ENCODE measurements at regions not wholly inside any gene's neighbourhood (a gene's known extent, or its start where the extent isn't known, plus 50 kb on each side); places are given as distances from the start of the nearest gene placed in this dataset.
"Not testable (repeated sequence)": the region's sequence is repeated elsewhere in the genome, so short reads cannot be mapped to it uniquely, and the experiment has no call there.

- ATAC-seq, result no peak
Measured at GRCh38 chr20:52004715-52005114, 186.9 kb downstream of the ZFP64 start.

DNA sequence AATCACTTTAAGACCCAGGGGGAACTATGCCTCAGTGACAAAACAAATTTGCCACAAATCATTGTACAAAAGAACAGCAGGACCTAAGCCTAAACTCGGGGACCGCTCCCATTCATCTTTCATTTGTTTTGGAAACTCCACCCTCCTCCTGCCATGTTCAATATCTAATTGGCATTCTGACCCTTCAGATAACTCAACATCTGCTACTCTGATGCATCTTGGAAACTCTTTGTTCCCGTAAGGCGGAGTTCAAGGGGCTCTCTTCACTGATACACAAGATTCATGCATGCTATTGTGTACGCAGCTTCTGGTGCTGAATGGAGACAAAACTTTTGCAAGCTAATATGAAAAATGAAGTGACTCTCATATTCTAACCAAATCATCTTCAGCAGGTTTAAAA lies 187.6 kb downstream of the ZFP64 start:
- no peak for ATAC-seq

DNA sequence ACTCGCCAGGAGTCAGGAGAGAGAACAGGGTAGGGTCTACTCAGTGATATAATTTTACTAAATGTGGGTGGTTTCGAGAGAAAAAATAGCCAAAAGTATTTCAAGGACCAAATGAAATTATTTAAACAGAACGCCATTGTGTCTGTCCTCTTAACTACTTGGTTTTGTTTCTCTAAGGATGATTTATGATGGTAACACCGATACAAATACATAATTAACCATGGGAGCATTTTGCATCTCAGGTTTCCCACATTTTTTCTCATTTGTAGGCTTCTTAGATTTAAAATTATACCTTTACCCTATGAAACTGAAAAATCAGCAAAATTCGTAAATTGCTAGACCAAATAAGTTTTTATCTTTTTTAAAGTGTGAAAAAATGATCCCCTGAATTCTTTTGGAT lies 188.2 kb downstream of the ZFP64 start:
- no peak for ATAC-seq

- ATAC-seq, result no peak
Measured at GRCh38 chr20:52001999-52002666, 189.4 kb downstream of the ZFP64 start.

GRCh38 chr20:51997281-51997936 lies 194.2 kb downstream of the ZFP64 start:
- ATAC-seq, result not testable (repeated sequence)

GRCh38 chr20:51995551-51995951 lies 193.2 kb upstream of the SALL4 start:
- no peak for ATAC-seq

- no peak for ATAC-seq
Measured at GRCh38 chr20:51994751-51995417, 192.6 kb upstream of the SALL4 start.

GRCh38 chr20:51987812-51988211 lies 185.5 kb upstream of the SALL4 start:
- ATAC-seq, result no peak

DNA sequence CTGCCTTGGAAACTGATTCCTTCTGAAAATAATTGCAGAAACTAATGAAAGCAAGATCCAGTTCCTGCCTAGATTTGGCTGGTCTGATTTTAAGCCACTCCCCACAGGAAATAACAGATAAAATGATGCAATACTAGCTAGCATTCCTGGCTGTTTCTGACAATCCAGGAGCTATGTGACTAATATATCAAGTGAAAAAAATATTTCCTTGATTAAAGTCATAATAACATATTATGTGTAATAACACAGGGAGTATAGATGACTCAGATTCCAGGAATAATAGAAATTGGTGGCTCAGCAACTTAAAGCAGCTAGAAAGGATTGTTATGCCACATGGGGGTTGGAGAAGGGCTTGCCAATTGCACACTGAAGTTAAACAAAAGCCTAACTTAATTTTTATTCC lies 182.7 kb upstream of the SALL4 start:
- no peak for ATAC-seq

DNA sequence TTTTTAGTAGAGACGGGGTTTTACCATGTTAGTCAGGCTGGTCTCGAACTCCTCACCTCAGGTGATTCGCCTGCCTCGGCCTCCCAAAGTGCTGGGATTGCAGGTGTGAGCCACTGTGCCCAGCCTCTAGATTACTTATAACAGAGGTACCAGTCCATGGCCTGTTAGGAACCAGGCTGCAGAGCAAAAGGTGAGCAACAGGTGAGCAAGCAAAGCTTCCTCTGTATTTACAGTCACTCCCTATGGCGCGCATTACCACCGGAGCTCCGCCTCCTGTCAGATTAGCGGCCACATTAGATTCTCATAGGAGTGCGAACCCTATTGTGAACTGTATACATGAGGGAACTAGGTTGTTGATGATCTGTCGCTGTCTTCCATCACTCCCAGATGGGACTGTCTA lies 178.0 kb upstream of the SALL4 start:
- no peak for ATAC-seq

DNA sequence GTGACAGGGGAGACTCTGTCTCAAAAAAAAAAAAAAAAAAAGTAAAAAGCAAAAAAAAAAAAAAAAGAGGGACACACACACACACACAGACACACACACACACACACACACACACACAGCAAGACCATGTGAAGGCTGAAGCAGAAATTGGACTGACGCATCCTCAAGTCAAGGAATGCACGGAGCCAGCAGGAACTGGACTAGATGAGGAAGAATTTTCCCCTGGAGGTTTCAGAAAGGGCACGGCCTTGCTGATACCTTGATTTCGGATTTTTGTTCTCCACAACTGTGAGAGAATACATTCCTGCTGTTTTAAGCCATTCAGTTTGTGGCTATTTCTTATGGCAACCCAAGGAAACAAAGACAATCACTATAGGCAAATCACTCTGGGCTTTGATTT lies 176.9 kb upstream of the SALL4 start:
- ATAC-seq, result no peak

GRCh38 chr20:51978070-51978501 lies 175.8 kb upstream of the SALL4 start:
- ATAC-seq, result no peak

DNA sequence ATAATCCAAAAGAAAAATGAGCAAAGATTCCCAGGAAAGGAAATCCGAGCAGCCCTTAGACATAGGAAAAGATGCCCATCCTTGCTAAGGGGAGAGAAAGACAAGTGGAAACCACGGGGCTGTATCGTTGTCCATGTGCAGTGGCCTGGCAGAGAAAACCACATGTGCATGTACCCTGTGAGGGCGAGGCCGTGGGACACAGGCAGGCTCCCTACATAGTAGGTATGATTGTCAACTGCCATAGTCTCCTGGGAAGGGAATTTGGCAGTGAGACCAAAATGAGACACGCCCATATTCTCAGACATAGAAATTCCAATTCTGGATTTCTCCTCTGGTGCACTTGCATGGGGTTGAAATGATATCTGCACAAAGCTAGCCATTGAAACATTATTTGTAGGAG lies 169.7 kb upstream of the SALL4 start:
- ATAC-seq, result no peak

- ATAC-seq, result no peak
Measured at GRCh38 chr20:51970858-51971257, 168.5 kb upstream of the SALL4 start.

GRCh38 chr20:51969191-51969590 lies 166.9 kb upstream of the SALL4 start:
- ATAC-seq, result no peak

GRCh38 chr20:51968151-51968550 lies 165.8 kb upstream of the SALL4 start:
- ATAC-seq, result no peak

GRCh38 chr20:51966296-51966971 lies 164.1 kb upstream of the SALL4 start:
- ATAC-seq, result no peak

- no peak for ATAC-seq
Measured at GRCh38 chr20:51961964-51962761, 159.8 kb upstream of the SALL4 start.

DNA sequence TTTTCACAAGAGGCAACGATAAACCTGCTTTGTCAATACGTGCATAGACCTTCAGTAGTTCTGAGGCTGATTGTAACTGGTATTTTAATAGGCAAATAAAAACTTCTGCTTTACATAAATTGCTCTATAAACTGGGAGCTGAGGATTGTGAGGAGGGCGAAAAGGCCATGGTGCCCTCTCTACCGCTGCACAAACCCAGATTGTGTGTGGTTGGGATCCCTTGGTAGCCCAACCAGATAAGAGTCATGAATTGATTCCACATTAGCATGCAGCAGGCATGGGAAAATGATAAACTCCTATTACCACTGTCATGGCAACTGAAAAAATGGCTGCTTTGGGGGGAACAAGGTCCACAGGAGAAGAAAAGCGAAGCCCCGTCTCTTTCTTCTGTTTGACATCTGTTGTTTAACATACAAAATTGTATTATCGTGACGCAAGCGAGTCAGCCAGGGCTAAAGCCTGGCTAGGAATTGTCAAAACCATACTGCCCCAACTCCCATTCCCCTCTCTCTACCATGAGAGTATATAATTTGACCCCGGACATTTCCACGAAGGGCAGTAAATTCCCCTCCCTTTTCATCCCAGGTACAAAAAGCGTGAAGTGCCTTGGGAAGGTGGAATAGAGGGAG lies 157.8 kb upstream of the SALL4 start:
- ATAC-seq, result no peak

GRCh38 chr20:51959066-51959542 lies 156.8 kb upstream of the SALL4 start:
- ATAC-seq, result no peak

GRCh38 chr20:51958099-51959065 lies 156.1 kb upstream of the SALL4 start:
- no peak for ATAC-seq

All from activated CD4-positive, CD25-positive, alpha-beta regulatory T cell treated with anti-CD3 and anti-CD28 coated beads, Interleukin-2, amount 50 U/mL, for 24 hours (primary cell).